Endothelial cell of umbilical vein (primary cell): ENCODE measurements at regions not wholly inside any gene's neighbourhood (a gene's known extent, or its start where the extent isn't known, plus 50 kb on each side); places are given as distances from the start of the nearest gene placed in this dataset.

Experiments
- BruUV-seq: library from RNA; stranded (reverse); fragments of 400-500 nt; replicated peaks from 2 replicates; lab custom pipeline; 2021; lab: Mats Ljungman, UMichigan
- CTCF ChIA-PET: fragments of 300-600, 350-600 bp; sonication (Branson Sonifier 250); formaldehyde crosslinking; loops from one replicate; lab custom pipeline; 2021; ENCODE audit warnings: antibody characterized with exemption, inconsistent platforms; lab: Charles Lee
- POLR2A ChIA-PET: fragments of 300-600, 350-600 bp; sonication (Branson Sonifier 250); formaldehyde crosslinking; loops from one replicate; lab custom pipeline; 2021; ENCODE audit warnings: antibody characterized with exemption, inconsistent platforms; lab: Charles Lee
- DNase-seq: peaks from one replicate; pipeline ENCODE4 v3.0.0-alpha.2; 2011; ENCODE audit warnings: low read depth, low spot score
- FAIRE-seq: peaks from 2 replicates; lab custom pipeline; 2011; peaks lifted over from hg19 to GRCh38; lab: Jason Lieb, UNC
- H2AFZ ChIP-seq: 2 replicates; pipeline ENCODE4 v1.6.0; 2012; ENCODE audit warnings: low read depth, low read length, control low read depth, inconsistent platforms
- H3K27ac ChIP-seq: 2 replicates; pipeline ENCODE4 v1.5.1; 2011; ENCODE audit warnings: low read depth, mild to moderate bottlenecking, control low read depth, low read length, moderate library complexity; ENCODE audit not compliant: insufficient read depth
- H3K27me3 ChIP-seq, 2 experiments: 2 replicates each; pipeline versions ENCODE4 v1.6.0 to v1.6.1; 2011; ENCODE audit warnings: low read length in 2 of 2, mixed read lengths in 1 of 2; ENCODE audit not compliant: control insufficient read depth in 2 of 2, insufficient read depth in 2 of 2
- H3K36me3 ChIP-seq, 2 experiments: 2 replicates in 1 of 2; 3 replicates in 1 of 2; pipeline ENCODE4 v1.5.1; 2011; ENCODE audit warnings: low read length in 2 of 2, mild to moderate bottlenecking in 1 of 2, moderate library complexity in 1 of 2; ENCODE audit not compliant: control insufficient read depth in 2 of 2, insufficient read depth in 2 of 2; ENCODE audit errors: extremely low read depth in 1 of 2
- H3K4me1 ChIP-seq: 3 replicates; pipeline ENCODE4 v1.5.1; 2011; ENCODE audit warnings: mild to moderate bottlenecking, low read length; ENCODE audit not compliant: control insufficient read depth, insufficient read depth; ENCODE audit errors: extremely low read depth
- H3K4me2 ChIP-seq: 2 replicates; pipeline ENCODE4 v1.6.1; 2011; ENCODE audit warnings: low read length, control low read depth, mixed read lengths; ENCODE audit not compliant: insufficient read depth
- H3K4me3 ChIP-seq, 3 experiments: fragments of 200-600 bp in 1 of 3; sonication (generic), shearing (Covaris generic) in 1 of 3; replicated peaks in 1 of 3; 2 replicates each; pipeline ENCODE4 v1.5.1; 2011 to 2016; ENCODE audit warnings: control low read depth in 3 of 3, low read length in 3 of 3, mild to moderate bottlenecking in 2 of 3, inconsistent platforms in 1 of 3, low read depth in 1 of 3, moderate library complexity in 1 of 3; ENCODE audit not compliant: insufficient read depth in 1 of 3
- H3K79me2 ChIP-seq: 2 replicates; pipeline ENCODE4 v1.6.0; 2012; ENCODE audit warnings: low read length, inconsistent platforms; ENCODE audit not compliant: control insufficient read depth, insufficient read depth
- H3K9ac ChIP-seq: replicated peaks from 2 replicates; pipeline ENCODE3; 2011; ENCODE audit warnings: low read length, control low read depth; ENCODE audit not compliant: insufficient read depth; ENCODE audit errors: extremely low read depth
- H3K9me1 ChIP-seq: replicated peaks from 3 replicates; pipeline ENCODE4 v1.6.0; 2011; ENCODE audit warnings: mild to moderate bottlenecking, low read length; ENCODE audit not compliant: control insufficient read depth, insufficient read depth; ENCODE audit errors: extremely low read depth
- H3K9me3 ChIP-seq: replicated peaks from 2 replicates; pipeline ENCODE4 v1.5.1; 2012; ENCODE audit warnings: low read length, inconsistent platforms; ENCODE audit not compliant: control insufficient read depth, insufficient read depth
- H4K20me1 ChIP-seq: replicated peaks from 2 replicates; pipeline ENCODE3; 2011; ENCODE audit warnings: mild to moderate bottlenecking, low read length; ENCODE audit not compliant: control insufficient read depth, insufficient read depth; ENCODE audit errors: extremely low read depth
- CTCF ChIP-seq, 2 donors: IDR thresholded peaks; 1 replicate in 1 of 2; 2 replicates in 1 of 2; pipeline ENCODE4 v1.5.1; 2011; ENCODE audit warnings: low read length in 2 of 2, mild to moderate bottlenecking in 2 of 2, moderate library complexity in 2 of 2, control low read depth in 1 of 2, inconsistent platforms in 1 of 2, low read depth in 1 of 2; ENCODE audit not compliant: insufficient read depth in 1 of 2; ENCODE audit errors: extremely low read depth in 1 of 2
- EZH2 ChIP-seq: IDR thresholded peaks from 2 replicates; pipeline ENCODE4 v1.6.1; 2012; ENCODE audit warnings: borderline replicate concordance, low read depth, mild to moderate bottlenecking, moderate library complexity, low read length, inconsistent platforms; ENCODE audit not compliant: severe bottlenecking
- GATA2 ChIP-seq: IDR thresholded peaks from 2 replicates; pipeline ENCODE4 v1.7.0; 2011; ENCODE audit warnings: low read depth, mild to moderate bottlenecking, moderate library complexity, mixed read lengths, low read length; ENCODE audit not compliant: insufficient read length, insufficient read depth
- JUN ChIP-seq: IDR thresholded peaks from 2 replicates; pipeline ENCODE4 v1.6.1; 2011; ENCODE audit warnings: borderline replicate concordance, low read depth; ENCODE audit not compliant: insufficient read length, insufficient read depth
- MYC ChIP-seq: IDR thresholded peaks from one replicate; pipeline ENCODE4 v1.6.1; 2011; ENCODE audit warnings: mild to moderate bottlenecking, low read depth, low read length
- POLR2A ChIP-seq: IDR thresholded peaks from 2 replicates; pipeline ENCODE4 v1.6.1; 2012; ENCODE audit warnings: low read depth, mild to moderate bottlenecking, control low read depth, low read length
- POLR2AphosphoS5 ChIP-seq: IDR thresholded peaks from 2 replicates; pipeline ENCODE4 v1.6.1; 2012; ENCODE audit warnings: low read depth, mild to moderate bottlenecking, control low read depth, low read length, moderate library complexity; ENCODE audit not compliant: insufficient read depth
- dilution Hi-C: fragments of 300-500 bp; cut with MboI; formaldehyde crosslinking; loops from one replicate; pipeline ENCODE4 v1.15.0; 2019; ENCODE audit warnings: low sequenced_read_pairs; ENCODE audit not compliant: extremely low pct_ligation_motif_present
- intact Hi-C: fragments of 100-400 bp; cut with micrococcal nuclease; formaldehyde crosslinking; loops from one replicate; pipeline ENCODE4 v1.10.0; 2022

- DNase-seq (no peak), FAIRE-seq (no peak)
- ChIA-PET POLR2A (no interaction called here), CTCF (interaction anchor here (1.1 kb wide), 1 partner anchor 281 kb away, joined by 4 read pairs; no protein-coding TSS in a partner anchor)
- no TSS peak for BruUV-seq
- Histone ChIP-seq H3K9me1 (no peaks in the 10 kb centered on the region), H3K9me3 (no peaks in the 10 kb centered on the region), H3K4me2 (peak overlapping the region; percentile 69), H3K36me3 (no peaks in the 10 kb centered on the region), H2AFZ (no peak overlapping the region), H4K20me1 (no peaks in the 10 kb centered on the region), H3K79me2 (no peaks in the 10 kb centered on the region), H3K27ac (no peak overlapping the region), H3K9ac (no peak overlapping the region), H3K4me1 (peaks cover 4% of the 10 kb centered on the region), H3K27me3 (peaks cover 17 to 19% of the 10 kb centered on the region in 2 experiments), H3K4me3 (peak overlapping the region in 2 of 3 experiments; percentile 33 to 44)
- TF ChIP-seq CTCF (IDR thresholded peaks at IDR 0.05; ENCODE audit: extremely low read depth in 1 of 2, insufficient read depth in 1 of 2, low read depth in 1 of 2, low read length in 2 of 2) (no peak), MYC (no peak), GATA2 (no peak)
- intact Hi-C loops, result no loop called here
- dilution Hi-C loops, result no loop called here
Observed at GRCh38 chr1:88462096-88462487, 222.0 kb upstream of the PKN2 start.

GRCh38 chr1:88462488-88463261, 221.4 kb upstream of the PKN2 start:
- H3K9ac ChIP-seq, result no peak overlapping the region
- CTCF ChIA-PET, result interaction anchor here (1.1 kb wide), 1 partner anchor 282 kb away, joined by 4 read pairs; no protein-coding TSS in a partner anchor
- no TSS peak for BruUV-seq

More at GRCh38 chr1:88462488-88463261, 221.4 kb upstream of the PKN2 start:
- FAIRE-seq (no peak), DNase-seq (peak; percentile 14)
- no peak overlapping the region for H3K27ac ChIP-seq
- peak overlapping the region; percentile 31 to 44 (median 33) for H3K4me3 ChIP-seq
- no peaks in the 10 kb centered on the region for H3K9me3 ChIP-seq
- peak overlapping the region; percentile 77 for H2AFZ ChIP-seq
- peak overlapping the region; percentile 69 for H3K4me2 ChIP-seq
- peaks cover 17 to 19% of the 10 kb centered on the region in 2 experiments for H3K27me3 ChIP-seq
- H4K20me1 ChIP-seq, result no peaks in the 10 kb centered on the region
- no peaks in the 10 kb centered on the region for H3K79me2 ChIP-seq
- no peaks in the 10 kb centered on the region for H3K9me1 ChIP-seq
- TF ChIP-seq POLR2A (no peak), JUN (no peak), EZH2 (no peak), POLR2AphosphoS5 (no peak)
- dilution Hi-C loops (no loop called here), intact Hi-C loops (no loop called here)
- peaks cover 4% of the 10 kb centered on the region for H3K4me1 ChIP-seq
- H3K36me3 ChIP-seq, result no peaks in the 10 kb centered on the region
- POLR2A ChIA-PET, result no interaction called here
